HUDEP-2 (cell line): ENCODE measurements at regions not wholly inside any gene's neighbourhood (a gene's known extent, or its start where the extent isn't known, plus 50 kb on each side); places are given as distances from the start of the nearest gene placed in this dataset.
"Not testable (repeated sequence)": the region's sequence is repeated elsewhere in the genome, so short reads cannot be mapped to it uniquely, and the experiment has no call there.

Experiments used
- DNase-seq, 76 experiments: peaks; one replicate each; lab custom pipeline; 2025; ENCODE audit not compliant: unreplicated experiment in 76 of 76; lab: John Stamatoyannopoulos, UW

- no peak for DNase-seq
These were observed 899.2 kb upstream of the API5 start for GRCh38 chr11:42412590-42412989.

- DNase-seq: no peak
These were observed 894.1 kb upstream of the API5 start for GRCh38 chr11:42417691-42418090.

- DNase-seq: no peak
These were observed 889.7 kb upstream of the API5 start for GRCh38 chr11:42422090-42422489.

GRCh38 chr11:42434911-42435310, 876.9 kb upstream of the API5 start:
- DNase-seq: not testable (repeated sequence)

- no peak for DNase-seq
These were observed 867.4 kb upstream of the API5 start for GRCh38 chr11:42444406-42444805.

GRCh38 chr11:42462558-42463310, 849.1 kb upstream of the API5 start:
- no peak for DNase-seq

GRCh38 chr11:42465623-42466022, 846.2 kb upstream of the API5 start:
- DNase-seq: no peak

GRCh38 chr11:42473106-42473505, 838.7 kb upstream of the API5 start:
- no peak for DNase-seq

- DNase-seq: no peak
These were observed 829.0 kb upstream of the API5 start for GRCh38 chr11:42482822-42483221.

- DNase-seq: no peak
These were observed 821.3 kb upstream of the API5 start for GRCh38 chr11:42490506-42490905.

- DNase-seq: no peak
These were observed 817.3 kb upstream of the API5 start for GRCh38 chr11:42494459-42494858.

GRCh38 chr11:42498971-42499370, 812.8 kb upstream of the API5 start:
- DNase-seq: no peak

- DNase-seq: no peak
These were observed 809.6 kb upstream of the API5 start for GRCh38 chr11:42502151-42502550.

- no peak for DNase-seq
These were observed 789.8 kb upstream of the API5 start for GRCh38 chr11:42521994-42522393.

GRCh38 chr11:42524534-42525227, 787.1 kb upstream of the API5 start:
- peak in 36 of 76 experiments; percentile 0 to 62 (median 9) for DNase-seq

GRCh38 chr11:42526426-42526825, 785.4 kb upstream of the API5 start:
- DNase-seq: no peak

- DNase-seq: no peak
These were observed 783.3 kb upstream of the API5 start for GRCh38 chr11:42528471-42528870.

GRCh38 chr11:42528911-42529310, 782.9 kb upstream of the API5 start:
- DNase-seq: no peak

GRCh38 chr11:42536611-42537360, 775.0 kb upstream of the API5 start:
- no peak for DNase-seq

- DNase-seq: no peak
These were observed 769.5 kb upstream of the API5 start for GRCh38 chr11:42542336-42542735.

GRCh38 chr11:42543844-42544419, 767.9 kb upstream of the API5 start:
- no peak for DNase-seq
